ENCODE measurements at regions not wholly inside any gene's neighbourhood (a gene's known extent, or its start where the extent isn't known, plus 50 kb on each side); places are given as distances from the start of the nearest gene placed in this dataset.
"Not testable (repeated sequence)": the region's sequence is repeated elsewhere in the genome, so short reads cannot be mapped to it uniquely, and the experiment has no call there.

DNA sequence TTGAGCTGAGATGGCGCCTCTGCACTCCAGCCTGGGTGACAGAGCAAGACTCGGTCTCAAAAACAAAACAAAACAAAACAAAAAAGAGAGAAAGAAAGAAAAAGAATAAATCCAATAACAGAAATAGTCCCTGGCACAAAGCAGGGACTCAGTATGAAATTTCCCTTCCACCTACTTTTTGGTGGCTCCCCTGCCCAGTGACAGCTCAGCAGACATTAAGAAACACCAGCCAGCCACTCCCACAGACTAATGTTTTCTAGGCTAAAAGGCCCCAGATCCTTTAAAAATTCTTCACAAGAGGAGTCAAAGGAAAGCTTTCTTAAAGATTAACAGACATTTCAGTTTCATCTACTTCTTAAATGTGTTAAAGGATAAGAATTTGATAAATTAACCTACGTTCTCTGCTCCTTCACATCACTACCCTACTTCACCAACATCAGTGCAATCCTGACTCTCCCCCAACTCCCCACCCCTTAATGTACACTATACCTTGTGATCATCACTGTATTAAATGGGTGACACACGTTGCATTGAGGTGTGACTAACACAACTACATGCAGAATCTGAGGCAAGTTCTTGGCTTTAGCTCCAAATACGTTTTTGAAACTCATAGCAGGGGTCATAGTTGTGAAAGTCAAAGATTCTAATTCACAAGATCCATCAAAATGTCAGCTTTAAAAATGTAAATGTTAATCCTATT is 114.5 kb upstream of the CAV2 start:
- no peak for DNase-seq

DNA sequence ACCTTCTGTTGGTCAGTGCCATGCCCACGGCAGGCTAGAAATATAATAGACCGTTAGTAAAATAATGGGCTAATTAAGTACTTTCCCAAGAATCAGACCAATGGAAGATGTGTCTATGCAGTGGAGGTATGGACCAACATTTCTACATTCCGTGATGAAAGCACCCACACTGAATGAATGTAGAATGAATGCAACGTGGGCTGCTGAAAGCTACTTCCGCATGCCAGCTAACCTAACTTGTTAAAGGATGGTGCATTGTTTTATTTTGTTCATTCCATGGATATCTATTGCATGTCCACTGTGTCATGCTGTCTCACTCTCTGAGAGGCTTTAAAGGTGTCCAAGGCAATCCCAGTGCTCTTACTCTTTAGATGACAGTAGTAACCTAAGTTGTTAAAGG is 112.9 kb upstream of the CAV2 start:
- no peak for DNase-seq

- DNase-seq, result no peak
These were observed 109.2 kb upstream of the CAV2 start for GRCh38 chr7:116390363-116390762.

DNA sequence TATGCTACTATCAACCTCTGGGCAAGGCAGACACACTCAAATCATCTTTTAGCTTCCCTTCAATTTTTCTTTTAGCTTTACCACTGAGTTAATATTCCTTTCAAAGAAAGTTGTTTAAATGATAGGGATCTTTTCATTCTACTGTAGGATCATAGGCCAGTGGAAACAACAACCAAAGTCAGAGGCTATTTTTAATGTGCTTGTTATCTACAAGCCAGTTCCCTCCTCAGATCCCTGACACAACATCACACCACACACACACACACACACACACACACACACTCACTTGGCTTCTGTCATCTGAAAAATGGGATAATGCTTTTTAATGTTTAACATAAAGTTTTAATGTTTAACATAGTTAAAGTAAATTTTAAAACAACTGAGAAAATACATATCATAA is 106.7 kb upstream of the CAV2 start:
- no peak for DNase-seq

GRCh38 chr7:116393654-116394053 is 105.9 kb upstream of the CAV2 start:
- no peak for DNase-seq

GRCh38 chr7:116394106-116394505 is 105.4 kb upstream of the CAV2 start:
- DNase-seq, result no peak

GRCh38 chr7:116395141-116395791 is 104.3 kb upstream of the CAV2 start:
- DNase-seq, result peak; percentile 57

GRCh38 chr7:116398672-116399071 is 100.9 kb upstream of the CAV2 start:
- no peak for DNase-seq

- no peak for DNase-seq
These were observed 99.7 kb upstream of the CAV2 start for GRCh38 chr7:116399819-116400218.

GRCh38 chr7:116400522-116400921 is 99.0 kb upstream of the CAV2 start:
- no peak for DNase-seq

DNA sequence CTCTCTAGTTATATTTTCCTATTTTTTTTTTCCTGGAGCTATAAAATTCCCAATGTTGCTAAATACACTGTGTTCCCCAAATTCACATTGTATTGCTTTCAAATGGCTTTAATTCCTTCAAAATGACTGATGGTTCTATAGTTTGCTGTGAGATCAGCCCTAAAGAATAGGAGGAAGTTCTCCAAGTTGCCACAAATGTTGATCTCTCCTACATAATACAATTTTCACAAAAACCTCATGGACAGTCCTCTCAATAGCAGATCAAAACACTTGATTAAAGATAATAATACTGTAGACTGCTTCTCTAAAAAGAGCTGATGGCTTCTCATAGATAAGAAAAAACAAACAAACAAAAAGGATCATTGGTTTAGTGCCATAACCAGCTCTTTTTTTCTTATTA is 97.8 kb upstream of the CAV2 start:
- no peak for DNase-seq

GRCh38 chr7:116403265-116403664 is 96.3 kb upstream of the CAV2 start:
- no peak for DNase-seq

DNA sequence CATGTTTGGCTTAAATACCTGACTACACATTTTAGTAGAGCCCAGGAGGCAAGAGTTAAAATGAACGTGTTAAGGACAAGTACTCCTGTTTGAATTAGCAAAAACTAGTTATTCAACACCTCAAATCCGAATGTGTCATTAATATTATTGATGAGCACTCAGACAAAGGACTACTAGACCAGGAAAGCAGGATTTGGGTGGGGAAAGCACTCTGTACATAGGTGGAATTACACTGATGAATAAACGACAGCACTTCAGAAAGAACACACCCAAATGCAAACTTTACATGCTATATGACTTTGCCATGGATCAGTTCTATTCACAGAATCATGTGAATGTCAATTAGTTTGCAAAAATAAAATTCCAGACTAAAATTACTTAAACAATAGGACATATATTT is 95.1 kb upstream of the CAV2 start:
- no peak for DNase-seq

DNA sequence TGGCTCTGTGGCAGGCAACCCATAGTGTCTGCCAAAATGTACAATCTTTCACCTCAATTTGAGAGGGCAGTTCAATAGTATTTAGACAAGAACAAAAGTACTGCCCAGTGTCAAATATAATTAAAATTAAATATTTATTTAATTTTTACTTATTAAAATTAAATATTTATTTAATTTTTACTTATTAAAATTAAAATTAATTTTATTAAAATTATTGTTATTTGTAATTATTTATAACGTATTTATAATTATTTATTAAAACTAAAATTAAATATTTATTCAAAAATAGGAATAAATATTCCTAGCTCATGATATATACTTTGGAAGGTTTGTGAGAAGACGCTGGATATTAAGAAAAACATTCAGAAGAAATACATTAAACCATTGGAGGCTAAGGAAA is 93.7 kb upstream of the CAV2 start:
- DNase-seq, result no peak

DNA sequence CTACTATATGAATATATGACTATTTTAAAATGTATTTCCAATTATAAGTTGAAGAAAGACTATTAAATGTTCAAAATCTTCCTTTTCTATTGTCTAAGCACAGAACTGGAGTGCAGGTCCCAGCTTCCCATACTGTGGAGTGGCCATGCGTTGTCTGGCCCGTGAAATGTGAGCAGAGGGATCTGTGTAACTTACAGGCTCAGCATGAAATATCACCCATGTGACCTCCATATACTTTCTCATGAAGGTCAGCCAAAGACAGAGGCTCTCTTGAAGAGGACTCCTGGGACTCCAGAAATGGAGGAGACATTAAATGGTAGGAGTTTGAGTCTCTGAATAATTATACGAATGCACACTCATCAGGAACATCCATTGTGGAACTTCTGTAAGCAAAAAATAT is 92.4 kb upstream of the CAV2 start:
- DNase-seq, result no peak

DNA sequence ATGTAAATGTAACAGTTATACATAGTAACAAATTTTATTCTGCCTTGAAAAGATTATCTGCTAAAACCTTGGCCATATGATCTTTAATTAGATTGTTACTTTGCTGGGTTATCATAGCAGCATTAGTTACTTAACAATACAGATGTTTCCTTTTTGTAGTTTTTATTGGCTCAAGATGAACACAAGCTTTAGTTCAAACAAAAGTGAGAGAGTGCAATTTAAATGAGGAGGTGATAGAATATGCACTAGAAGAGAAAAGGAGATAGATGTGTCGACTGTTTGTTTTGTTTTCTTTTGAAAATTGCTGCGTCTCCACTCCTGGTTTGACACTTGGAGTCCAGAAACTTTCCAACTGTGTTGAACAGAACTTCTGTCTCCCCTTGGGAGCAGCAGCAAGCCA is 91.4 kb upstream of the CAV2 start:
- DNase-seq, result no peak

DNA sequence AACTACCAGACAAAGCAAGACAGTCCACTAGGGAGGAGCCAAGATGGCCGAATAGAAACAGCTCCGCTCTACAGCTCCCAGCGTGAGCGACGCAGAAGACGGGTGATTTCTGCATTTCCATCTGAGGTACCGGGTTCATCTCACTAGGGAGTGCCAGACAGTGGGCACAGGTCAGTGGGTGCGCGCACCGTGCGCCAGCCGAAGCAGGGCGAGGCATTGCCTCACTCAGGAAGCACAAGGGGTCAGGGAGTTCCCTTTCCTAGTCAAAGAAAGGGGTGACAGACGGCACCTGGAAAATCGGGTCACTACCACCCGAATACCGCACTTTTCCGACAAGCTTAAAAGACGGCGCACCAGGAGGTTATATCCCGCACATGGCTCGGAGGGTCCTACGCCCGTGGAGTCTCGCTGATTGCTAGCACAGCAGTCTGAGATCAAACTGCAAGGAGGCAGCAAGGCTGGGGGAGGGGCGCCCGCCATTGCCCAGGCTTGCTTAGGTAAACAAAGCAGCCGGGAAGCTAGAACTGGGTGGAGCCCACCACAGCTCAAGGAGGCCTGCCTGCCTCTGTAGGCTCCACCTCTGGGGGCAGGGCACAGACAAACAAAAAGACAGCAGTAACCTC is 90.6 kb upstream of the CAV2 start:
- not testable (repeated sequence) for DNase-seq

DNA sequence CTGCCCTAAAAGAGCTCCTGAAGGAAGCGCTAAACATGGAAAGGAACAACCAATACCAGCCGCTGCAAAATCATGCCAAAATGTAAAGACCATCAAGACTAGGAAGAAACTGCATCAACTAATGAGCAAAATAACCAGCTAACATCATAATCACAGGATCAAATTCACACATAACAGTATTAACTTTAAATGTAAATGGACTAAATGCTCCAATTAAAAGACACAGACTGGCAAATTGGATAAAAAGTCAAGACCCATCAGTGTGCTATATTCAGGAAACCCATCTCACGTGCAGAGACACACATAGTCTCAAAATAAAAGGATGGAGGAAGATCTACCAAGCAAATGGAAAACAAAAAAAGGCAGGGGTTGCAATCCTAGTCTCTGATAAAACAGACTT is 88.8 kb upstream of the CAV2 start:
- not testable (repeated sequence) for DNase-seq

GRCh38 chr7:116417593-116418345 is 81.8 kb upstream of the CAV2 start:
- no peak for DNase-seq

DNA sequence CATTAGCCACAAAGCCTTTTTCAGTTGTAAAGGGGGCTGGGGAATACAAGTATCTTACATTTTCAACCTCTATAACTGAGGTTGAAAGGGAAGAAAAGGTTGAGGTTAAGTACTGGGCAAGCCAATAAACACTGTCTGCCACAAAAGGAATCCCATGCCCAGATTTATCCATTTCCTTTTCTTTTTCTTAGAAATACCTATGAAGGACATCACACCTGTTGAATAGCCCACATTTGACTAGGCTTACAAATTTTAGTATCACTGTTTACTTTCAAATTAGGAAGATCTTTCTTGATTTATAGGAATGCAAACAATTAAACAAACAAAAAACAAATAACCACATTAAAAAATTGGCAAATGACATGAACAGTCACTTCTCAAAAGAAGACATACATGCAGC is 81.0 kb upstream of the CAV2 start:
- no peak for DNase-seq

DNA sequence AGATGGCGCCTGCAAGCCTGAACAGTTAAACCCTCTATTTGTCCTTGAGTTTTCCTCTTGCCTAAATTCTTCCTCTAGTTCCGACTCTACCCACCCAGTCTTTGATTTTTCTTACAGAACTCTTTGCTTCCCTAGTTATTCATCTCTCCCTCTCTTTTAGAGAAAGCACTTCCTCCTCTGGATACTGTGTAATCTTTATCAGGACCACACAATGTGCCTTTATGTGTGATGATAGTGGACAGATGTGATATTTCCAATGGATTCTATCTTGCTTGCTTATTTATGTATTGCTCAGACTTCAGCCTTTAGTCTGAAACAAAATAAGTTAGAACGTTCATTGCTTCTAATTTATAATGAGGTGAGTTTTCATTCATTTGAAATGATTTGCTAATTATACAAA is 79.5 kb upstream of the CAV2 start:
- no peak for DNase-seq

- no peak for DNase-seq
These were observed 78.2 kb upstream of the CAV2 start for GRCh38 chr7:116421298-116421697.

- DNase-seq, result no peak
These were observed 76.9 kb upstream of the CAV2 start for GRCh38 chr7:116422683-116423082.

DNA sequence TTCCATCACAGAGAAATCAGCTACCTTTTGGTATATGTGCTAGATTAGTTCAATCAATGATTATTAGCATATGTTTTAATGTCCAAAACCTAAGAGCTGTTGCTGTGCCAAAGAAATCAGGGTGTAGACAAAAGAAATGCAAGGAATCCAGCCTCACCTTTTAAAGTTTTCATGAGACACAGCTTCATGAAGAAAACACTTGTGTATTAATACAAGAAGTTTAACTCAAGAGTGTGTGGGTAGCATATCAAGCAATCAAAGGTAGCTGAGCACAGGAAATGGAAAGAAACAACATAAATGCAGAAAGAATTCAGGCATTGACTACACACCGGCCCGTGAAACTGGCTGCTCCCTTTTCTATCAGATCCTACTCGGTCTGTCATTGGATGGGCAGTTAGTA is 76.0 kb upstream of the CAV2 start:
- DNase-seq, result no peak

Measured in DMS153 (cell line).